MM.1S (cell line): ENCODE measurements at regions not wholly inside any gene's neighbourhood (a gene's known extent, or its start where the extent isn't known, plus 50 kb on each side); places are given as distances from the start of the nearest gene placed in this dataset.

Experiments
- EZH2 ChIP-seq: fragments of 300-600 bp; sonication (generic); optimal IDR thresholded peaks from 2 replicates; pipeline ENCODE3; 2017; ENCODE audit warnings: low read depth, mild to moderate bottlenecking, antibody characterized with exemption, low read length, mixed read lengths
- EZH2phosphoT487 ChIP-seq: fragments of 300-600 bp; sonication (generic); IDR thresholded peaks from 2 replicates; pipeline ENCODE4 v1.6.1; 2018; ENCODE audit warnings: antibody characterized with exemption, low read length
- TF ChIP-seq, protein P1 (sequence below): fragments of 300-600 bp; sonication (generic); IDR thresholded peaks from 2 replicates; pipeline ENCODE4 v1.5.1; 2016; ENCODE audit warnings: antibody characterized with exemption, low read length, mixed read lengths

DNA sequence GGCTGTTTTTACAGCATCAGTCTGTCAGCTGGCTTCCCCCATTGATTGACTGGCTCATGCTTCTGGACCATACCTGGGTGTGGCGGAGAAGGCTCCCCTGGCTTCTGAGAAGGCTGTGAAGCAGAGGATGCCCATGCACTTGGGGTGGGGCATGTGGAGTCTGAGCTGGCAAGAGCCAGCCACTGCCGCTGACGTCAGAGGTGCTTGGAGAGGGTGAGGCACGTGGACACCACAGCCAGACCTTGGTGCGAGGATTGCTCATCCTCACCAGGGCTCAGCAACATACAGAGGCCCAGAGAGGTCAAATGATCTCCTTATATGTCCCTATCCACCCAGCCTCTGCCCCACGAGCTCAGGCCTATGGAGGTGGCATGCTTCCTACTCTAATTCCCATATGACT, 211.2 kb upstream of the PMEPA1 start:
- TF ChIP-seq, protein P1, sequence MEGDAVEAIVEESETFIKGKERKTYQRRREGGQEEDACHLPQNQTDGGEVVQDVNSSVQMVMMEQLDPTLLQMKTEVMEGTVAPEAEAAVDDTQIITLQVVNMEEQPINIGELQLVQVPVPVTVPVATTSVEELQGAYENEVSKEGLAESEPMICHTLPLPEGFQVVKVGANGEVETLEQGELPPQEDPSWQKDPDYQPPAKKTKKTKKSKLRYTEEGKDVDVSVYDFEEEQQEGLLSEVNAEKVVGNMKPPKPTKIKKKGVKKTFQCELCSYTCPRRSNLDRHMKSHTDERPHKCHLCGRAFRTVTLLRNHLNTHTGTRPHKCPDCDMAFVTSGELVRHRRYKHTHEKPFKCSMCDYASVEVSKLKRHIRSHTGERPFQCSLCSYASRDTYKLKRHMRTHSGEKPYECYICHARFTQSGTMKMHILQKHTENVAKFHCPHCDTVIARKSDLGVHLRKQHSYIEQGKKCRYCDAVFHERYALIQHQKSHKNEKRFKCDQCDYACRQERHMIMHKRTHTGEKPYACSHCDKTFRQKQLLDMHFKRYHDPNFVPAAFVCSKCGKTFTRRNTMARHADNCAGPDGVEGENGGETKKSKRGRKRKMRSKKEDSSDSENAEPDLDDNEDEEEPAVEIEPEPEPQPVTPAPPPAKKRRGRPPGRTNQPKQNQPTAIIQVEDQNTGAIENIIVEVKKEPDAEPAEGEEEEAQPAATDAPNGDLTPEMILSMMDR = no peak
- TF ChIP-seq EZH2phosphoT487 (no peak), EZH2 (no peak)
